ENCODE measurements at regions not wholly inside any gene's neighbourhood (a gene's known extent, or its start where the extent isn't known, plus 50 kb on each side); places are given as distances from the start of the nearest gene placed in this dataset.
"Not testable (repeated sequence)": the region's sequence is repeated elsewhere in the genome, so short reads cannot be mapped to it uniquely, and the experiment has no call there.

DNA sequence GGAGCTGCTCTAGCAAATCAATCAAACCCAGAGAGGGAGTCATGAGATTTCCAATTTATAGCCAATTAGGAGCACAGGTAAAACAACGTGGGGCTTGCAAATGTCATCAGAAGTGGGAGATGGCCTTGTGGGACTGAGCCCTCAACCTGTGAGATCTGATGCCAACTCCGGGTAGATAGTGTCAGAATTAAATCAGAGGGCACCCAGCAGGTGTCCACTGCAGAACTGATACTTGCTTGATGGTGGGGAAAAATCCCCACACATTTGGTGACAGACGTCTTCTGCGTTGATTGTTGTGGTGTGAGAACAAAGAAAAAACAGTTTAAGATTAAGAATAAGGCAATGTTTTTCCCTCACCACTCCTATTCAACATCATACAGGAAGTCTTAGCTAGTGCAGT, 1402.8 kb downstream of the RAPGEF2 start:
- TF ChIP-seq, protein P1, sequence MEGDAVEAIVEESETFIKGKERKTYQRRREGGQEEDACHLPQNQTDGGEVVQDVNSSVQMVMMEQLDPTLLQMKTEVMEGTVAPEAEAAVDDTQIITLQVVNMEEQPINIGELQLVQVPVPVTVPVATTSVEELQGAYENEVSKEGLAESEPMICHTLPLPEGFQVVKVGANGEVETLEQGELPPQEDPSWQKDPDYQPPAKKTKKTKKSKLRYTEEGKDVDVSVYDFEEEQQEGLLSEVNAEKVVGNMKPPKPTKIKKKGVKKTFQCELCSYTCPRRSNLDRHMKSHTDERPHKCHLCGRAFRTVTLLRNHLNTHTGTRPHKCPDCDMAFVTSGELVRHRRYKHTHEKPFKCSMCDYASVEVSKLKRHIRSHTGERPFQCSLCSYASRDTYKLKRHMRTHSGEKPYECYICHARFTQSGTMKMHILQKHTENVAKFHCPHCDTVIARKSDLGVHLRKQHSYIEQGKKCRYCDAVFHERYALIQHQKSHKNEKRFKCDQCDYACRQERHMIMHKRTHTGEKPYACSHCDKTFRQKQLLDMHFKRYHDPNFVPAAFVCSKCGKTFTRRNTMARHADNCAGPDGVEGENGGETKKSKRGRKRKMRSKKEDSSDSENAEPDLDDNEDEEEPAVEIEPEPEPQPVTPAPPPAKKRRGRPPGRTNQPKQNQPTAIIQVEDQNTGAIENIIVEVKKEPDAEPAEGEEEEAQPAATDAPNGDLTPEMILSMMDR (IDR thresholded peaks at IDR 0.05; ENCODE audit: borderline replicate concordance): no peak
- H3K4me1 ChIP-seq: no peaks in the 10 kb centered on the region

DNA sequence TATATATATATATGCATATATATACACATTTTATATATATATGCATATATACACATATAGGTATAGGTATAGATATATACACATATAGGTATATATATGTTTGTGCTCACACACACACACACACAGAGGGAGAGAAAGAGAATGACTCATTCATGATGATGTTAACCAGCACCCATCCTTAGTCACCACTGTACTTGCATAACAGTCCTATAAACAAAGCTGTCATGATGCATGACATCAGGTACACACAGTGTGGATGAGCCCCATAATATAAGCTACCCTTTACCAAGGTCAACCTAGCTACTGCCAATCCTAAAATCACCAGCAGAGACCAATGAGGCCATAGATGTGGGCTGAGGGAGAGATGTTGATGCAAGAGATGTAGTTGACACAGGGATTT, 1408.0 kb downstream of the RAPGEF2 start:
- H3K4me3 ChIP-seq: no peak overlapping the region
- intact Hi-C loops (cut with micrococcal nuclease): no loop called here
- TF ChIP-seq, protein P1 (IDR thresholded peaks at IDR 0.05; ENCODE audit: borderline replicate concordance): no peak
- no peak overlapping the region for H3K27ac ChIP-seq (replicated peaks)
- H3K36me3 ChIP-seq: no peaks in the 10 kb centered on the region
- DNase-seq: no peak
- no peaks in the 10 kb centered on the region for H3K4me1 ChIP-seq
- no peaks in the 10 kb centered on the region for H3K9me3 ChIP-seq (replicated peaks)
- H3K27me3 ChIP-seq (ENCODE audit: low read depth): no peaks in the 10 kb centered on the region

More for the DNA sequence above, 1402.8 kb downstream of the RAPGEF2 start:
- H3K36me3 ChIP-seq: no peaks in the 10 kb centered on the region
- H3K4me3 ChIP-seq: no peak overlapping the region
- no peaks in the 10 kb centered on the region for H3K27me3 ChIP-seq (ENCODE audit: low read depth)
- intact Hi-C loops (cut with micrococcal nuclease): no loop called here
- no peaks in the 10 kb centered on the region for H3K9me3 ChIP-seq (replicated peaks)
- DNase-seq: no peak
- no peak overlapping the region for H3K27ac ChIP-seq (replicated peaks)

DNA sequence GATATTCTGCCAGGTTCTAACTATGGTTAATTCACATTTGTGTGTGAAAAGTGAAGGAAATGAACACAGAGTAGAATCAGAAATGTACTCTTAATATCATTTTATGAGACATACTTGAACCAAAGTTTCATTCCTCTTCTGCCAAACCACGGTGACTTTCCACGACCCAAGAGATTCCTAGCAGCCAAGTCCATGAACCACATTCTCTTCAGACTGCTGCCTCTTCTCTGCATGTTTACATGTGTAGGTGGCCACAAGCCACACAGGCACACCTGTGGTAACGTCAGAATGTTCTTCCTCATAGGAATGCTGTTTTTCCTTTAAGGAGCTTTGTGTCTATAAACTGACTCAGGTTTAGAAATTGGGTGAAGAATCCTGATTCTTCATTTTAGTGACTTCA, 1411.2 kb downstream of the RAPGEF2 start:
- Histone ChIP-seq H3K9me3 (replicated peaks) (peaks cover 4% of the 10 kb centered on the region), H3K36me3 (no peaks in the 10 kb centered on the region), H3K4me1 (no peaks in the 10 kb centered on the region), H3K27me3 (ENCODE audit: low read depth) (no peaks in the 10 kb centered on the region), H3K4me3 (no peak overlapping the region), H3K27ac (replicated peaks) (no peak overlapping the region)
- DNase-seq: no peak
- TF ChIP-seq, protein P1 (IDR thresholded peaks at IDR 0.05; ENCODE audit: borderline replicate concordance): no peak
- intact Hi-C loops (cut with micrococcal nuclease): no loop called here

DNA sequence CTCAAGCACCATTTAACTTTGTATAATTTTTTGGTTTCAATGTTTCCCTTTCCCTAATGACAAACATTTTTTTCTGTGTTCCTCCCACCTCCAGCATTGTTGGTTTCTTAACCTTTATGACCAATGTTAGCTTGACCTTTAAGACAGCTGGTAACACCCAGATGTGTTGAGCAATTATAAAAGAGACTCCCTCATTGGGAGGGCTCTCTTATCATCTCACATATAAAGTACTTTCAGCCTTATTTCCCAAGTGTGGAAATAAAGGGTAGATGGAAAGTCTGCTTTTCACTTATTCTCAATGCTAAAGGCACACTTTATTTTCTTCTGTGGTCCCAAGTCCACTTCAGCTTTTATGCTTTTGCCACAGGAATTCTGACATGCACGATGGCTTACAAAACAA, 1420.4 kb downstream of the RAPGEF2 start:
- TF ChIP-seq, protein P1 (IDR thresholded peaks at IDR 0.05; ENCODE audit: borderline replicate concordance): no peak
- Histone ChIP-seq H3K27ac (replicated peaks) (no peak overlapping the region), H3K9me3 (replicated peaks) (peaks cover 26% of the 10 kb centered on the region), H3K36me3 (no peaks in the 10 kb centered on the region), H3K27me3 (ENCODE audit: low read depth) (no peaks in the 10 kb centered on the region), H3K4me1 (no peaks in the 10 kb centered on the region), H3K4me3 (no peak overlapping the region)
- no peak for DNase-seq
- intact Hi-C loops (cut with micrococcal nuclease): no loop called here

DNA sequence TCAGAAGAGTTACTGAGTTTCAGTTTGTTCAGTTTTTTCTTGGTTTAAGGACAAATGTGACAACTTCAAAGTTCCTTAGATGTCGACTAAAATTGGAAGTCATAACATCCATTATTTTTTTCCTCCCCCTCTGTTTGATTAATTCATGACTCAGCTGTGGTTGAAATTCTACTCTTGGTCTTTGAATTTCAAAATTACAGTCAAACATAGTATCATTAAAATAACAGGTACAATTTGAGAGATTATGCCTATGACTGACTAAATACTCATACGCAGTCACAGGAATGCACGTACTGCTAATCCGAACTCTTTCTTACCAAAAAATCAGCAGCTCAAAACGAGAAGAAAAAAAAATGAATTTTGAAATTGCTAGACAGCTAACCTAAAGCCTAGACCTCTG, 1434.8 kb downstream of the RAPGEF2 start:
- H3K27me3 ChIP-seq (ENCODE audit: low read depth): no peaks in the 10 kb centered on the region
- H3K4me1 ChIP-seq: no peaks in the 10 kb centered on the region
- H3K27ac ChIP-seq (replicated peaks): no peak overlapping the region
- H3K36me3 ChIP-seq: no peaks in the 10 kb centered on the region
- intact Hi-C loops (cut with micrococcal nuclease): no loop called here
- DNase-seq: no peak
- no peak overlapping the region for H3K4me3 ChIP-seq
- H3K9me3 ChIP-seq (replicated peaks): peaks cover 16% of the 10 kb centered on the region
- TF ChIP-seq, protein P1 (IDR thresholded peaks at IDR 0.05; ENCODE audit: borderline replicate concordance): no peak

DNA sequence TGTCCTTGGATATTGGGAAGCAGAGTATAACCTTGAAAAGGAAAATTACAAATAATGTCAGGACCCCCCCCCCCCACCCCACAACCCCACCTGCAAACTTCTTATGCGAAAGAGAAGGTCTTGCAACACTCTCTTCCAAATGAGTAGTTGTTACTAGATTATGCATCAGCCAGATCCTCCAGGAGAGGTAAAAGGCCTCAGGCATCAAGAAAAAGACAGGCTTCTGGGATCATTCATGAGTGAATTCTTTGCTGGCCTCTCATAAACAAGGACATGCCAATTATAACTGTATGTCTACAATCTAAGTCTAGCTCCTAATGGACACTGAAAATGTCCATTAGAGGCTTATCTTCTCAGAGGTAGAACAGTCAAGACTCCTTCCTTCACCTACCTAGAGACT, 1443.3 kb downstream of the RAPGEF2 start:
- Histone ChIP-seq H3K36me3 (no peaks in the 10 kb centered on the region), H3K4me3 (no peak overlapping the region), H3K9me3 (replicated peaks) (peaks cover 4% of the 10 kb centered on the region), H3K27me3 (ENCODE audit: low read depth) (no peaks in the 10 kb centered on the region), H3K4me1 (no peaks in the 10 kb centered on the region), H3K27ac (replicated peaks) (no peak overlapping the region)
- intact Hi-C loops (cut with micrococcal nuclease): no loop called here
- TF ChIP-seq, protein P1 (IDR thresholded peaks at IDR 0.05; ENCODE audit: borderline replicate concordance): no peak
- DNase-seq: no peak

DNA sequence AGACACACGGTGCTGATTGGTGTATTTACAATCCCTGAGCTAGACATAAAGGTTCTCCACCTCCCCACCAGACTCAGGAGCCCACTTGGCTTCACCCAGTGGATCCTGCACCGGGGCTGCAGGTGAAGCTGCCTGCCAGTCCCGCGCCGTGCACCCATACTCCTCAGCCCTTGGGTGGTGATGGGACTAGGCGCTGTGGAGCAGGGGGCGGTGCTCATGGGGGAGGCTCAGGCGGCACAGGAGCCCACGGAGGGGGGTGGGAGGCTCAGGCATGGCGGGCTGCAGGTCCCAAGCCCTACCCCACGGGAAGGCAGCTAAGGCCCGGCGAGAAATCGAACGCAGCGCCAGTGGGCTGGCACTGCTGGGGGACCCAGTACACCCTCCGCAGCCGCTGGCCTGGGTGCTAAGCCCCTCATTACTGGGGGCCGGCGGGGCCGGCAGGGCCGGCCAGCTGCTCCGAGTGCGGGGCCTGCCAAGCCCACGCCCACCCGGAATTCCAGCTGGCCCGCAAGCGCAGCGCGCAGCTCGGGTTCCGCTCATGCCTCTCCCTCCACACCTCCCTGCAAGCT, 1447.2 kb downstream of the RAPGEF2 start:
- H3K27ac ChIP-seq (replicated peaks); H3K36me3 ChIP-seq; H3K9me3 ChIP-seq (replicated peaks); DNase-seq; H3K4me1 ChIP-seq; intact Hi-C loops (cut with micrococcal nuclease); H3K27me3 ChIP-seq (ENCODE audit: low read depth); H3K4me3 ChIP-seq: not testable (repeated sequence)
